PC-9 (cell line): ENCODE measurements at regions not wholly inside any gene's neighbourhood (a gene's known extent, or its start where the extent isn't known, plus 50 kb on each side); places are given as distances from the start of the nearest gene placed in this dataset.

ENCODE experiments used
- BruUV-seq: library from RNA; stranded (reverse); fragments of 400-500 nt; replicated peaks from 2 replicates; lab custom pipeline; 2021; lab: Mats Ljungman, UMichigan
- CTCF ChIA-PET: fragments of 300-600 bp; sonication (Branson Sonifier 250); formaldehyde crosslinking; loops from one replicate; lab custom pipeline; 2022; ENCODE audit warnings: antibody characterized with exemption; lab: Charles Lee
- POLR2A ChIA-PET: fragments of 300-600 bp; sonication (Branson Sonifier 250); formaldehyde crosslinking; loops from one replicate; lab custom pipeline; 2022; ENCODE audit warnings: antibody characterized with exemption; ENCODE audit not compliant: unreplicated experiment; lab: Charles Lee
- DNase-seq, 2 experiments: peaks; one replicate each; pipeline versions ENCODE4 v3.0.0 to v3.0.0-alpha.2; 2015 to 2022; ENCODE audit warnings: mixed read lengths in 1 of 2
- H2AFZ ChIP-seq: fragments of 200-600 bp; sonication (generic); 2 replicates; pipeline ENCODE4 v1.8.1; 2017; ENCODE audit warnings: antibody characterized with exemption
- H3F3A ChIP-seq: fragments of 200-600 bp; sonication (generic); 2 replicates; pipeline ENCODE4 v1.8.1; 2017; ENCODE audit warnings: antibody characterized with exemption, mild to moderate bottlenecking, low read depth; ENCODE audit not compliant: insufficient read depth
- H3K27ac ChIP-seq: fragments of 200-600 bp; sonication (generic); 2 replicates; pipeline ENCODE4 v1.6.1; 2016; ENCODE audit warnings: mixed run types
- H3K27me3 ChIP-seq: fragments of 200-600 bp; sonication (generic); 2 replicates; pipeline ENCODE4 v1.6.1; 2016; ENCODE audit warnings: low read depth, mixed run types; ENCODE audit not compliant: insufficient read depth
- H3K36me3 ChIP-seq: fragments of 200-600 bp; sonication (generic); 2 replicates; pipeline ENCODE4 v1.6.1; 2016; ENCODE audit warnings: low read depth, mixed run types
- H3K4me1 ChIP-seq: fragments of 200-600 bp; sonication (generic); replicated peaks from 2 replicates; pipeline ENCODE4 v1.6.1; 2016; ENCODE audit warnings: mixed run types; ENCODE audit not compliant: insufficient read depth
- H3K4me2 ChIP-seq: fragments of 200-600 bp; sonication (generic); 2 replicates; pipeline ENCODE4 v1.6.1; 2017; ENCODE audit warnings: mixed run types
- H3K4me3 ChIP-seq: fragments of 200-600 bp; sonication (generic); 2 replicates; pipeline ENCODE4 v1.6.1; 2016; ENCODE audit warnings: mixed run types
- H3K79me2 ChIP-seq: fragments of 200-600 bp; sonication (generic); 2 replicates; pipeline ENCODE4 v1.6.1; 2017; ENCODE audit warnings: low read depth, mixed run types
- H3K9me2 ChIP-seq: fragments of 200-600 bp; sonication (generic); 2 replicates; pipeline ENCODE4 v1.8.1; 2017; ENCODE audit warnings: mild to moderate bottlenecking; ENCODE audit not compliant: insufficient read depth
- H3K9me3 ChIP-seq: fragments of 200-600 bp; sonication (generic); 2 replicates; pipeline ENCODE4 v1.8.1; 2016; ENCODE audit warnings: low read depth; ENCODE audit not compliant: insufficient read depth
- H4K20me1 ChIP-seq: fragments of 200-600 bp; sonication (generic); 2 replicates; pipeline ENCODE4 v1.8.1; 2017; ENCODE audit not compliant: insufficient read depth
- CTCF ChIP-seq: fragments of 200-600 bp; sonication (generic); conservative IDR thresholded peaks from 2 replicates; pipeline ENCODE4 v1.6.1; 2017; ENCODE audit warnings: mixed run types, antibody characterized with exemption, mild to moderate bottlenecking, moderate library complexity
- EZH2 ChIP-seq: fragments of 200-600 bp; sonication (generic); IDR thresholded peaks from 2 replicates; pipeline ENCODE4 v1.8.0; 2017; ENCODE audit warnings: antibody characterized with exemption, low read depth
- intact Hi-C: fragments of 100-400 bp; cut with micrococcal nuclease; formaldehyde crosslinking; loops from one replicate; pipeline ENCODE4 v1.10.0; 2022; ENCODE audit not compliant: unreplicated experiment

GRCh38 chr22:49186762-49187161 is 640.9 kb downstream of the BRD1 start:
- no peak for TF ChIP-seq EZH2
- TF ChIP-seq CTCF, result no peak
- Histone ChIP-seq H3F3A (no peaks in the 10 kb centered on the region), H3K9me3 (no peaks in the 10 kb centered on the region), H3K79me2 (no peaks in the 10 kb centered on the region), H3K9me2 (no peaks in the 10 kb centered on the region), H3K27me3 (peaks cover 100% of the 10 kb centered on the region), H3K4me3 (no peak overlapping the region), H3K4me2 (no peak overlapping the region), H3K36me3 (no peaks in the 10 kb centered on the region), H3K27ac (no peak overlapping the region), H3K4me1 (no peaks in the 10 kb centered on the region), H2AFZ (no peak overlapping the region), H4K20me1 (no peaks in the 10 kb centered on the region; the same call in 1 of the 2 replicates)
- CTCF ChIA-PET, result no interaction called here
- POLR2A ChIA-PET, result no interaction called here
- intact Hi-C loops, result no loop called here
- BruUV-seq, result no TSS peak
- DNase-seq, result no peak

- CTCF ChIA-PET, result no interaction called here
Observed at GRCh38 chr22:49186293-49186692, 641.4 kb downstream of the BRD1 start.

GRCh38 chr22:49185312-49185969 is 642.2 kb downstream of the BRD1 start:
- CTCF ChIA-PET, result no interaction called here
- Histone ChIP-seq H3K79me2 (no peaks in the 10 kb centered on the region), H3K27me3 (peaks cover 100% of the 10 kb centered on the region), H3K9me2 (no peaks in the 10 kb centered on the region), H3K9me3 (no peaks in the 10 kb centered on the region), H2AFZ (no peak overlapping the region), H3K4me3 (no peak overlapping the region), H4K20me1 (no peaks in the 10 kb centered on the region; the same call in 1 of the 2 replicates), H3K4me2 (no peak overlapping the region), H3F3A (no peaks in the 10 kb centered on the region), H3K27ac (no peak overlapping the region), H3K36me3 (no peaks in the 10 kb centered on the region), H3K4me1 (no peaks in the 10 kb centered on the region)
- DNase-seq, result no peak
- BruUV-seq, result no TSS peak
- intact Hi-C loops, result no loop called here
- no peak for TF ChIP-seq CTCF
- TF ChIP-seq EZH2, result no peak
- POLR2A ChIA-PET, result no interaction called here

More at GRCh38 chr22:49186293-49186692, 641.4 kb downstream of the BRD1 start:
- Histone ChIP-seq H3K27me3 (peaks cover 100% of the 10 kb centered on the region), H3K27ac (no peak overlapping the region), H3K4me3 (no peak overlapping the region), H3K4me1 (no peaks in the 10 kb centered on the region), H4K20me1 (no peaks in the 10 kb centered on the region; the same call in 1 of the 2 replicates), H3K9me3 (no peaks in the 10 kb centered on the region), H3K36me3 (no peaks in the 10 kb centered on the region), H3K79me2 (no peaks in the 10 kb centered on the region), H3F3A (no peaks in the 10 kb centered on the region), H3K9me2 (no peaks in the 10 kb centered on the region), H2AFZ (no peak overlapping the region), H3K4me2 (no peak overlapping the region)
- DNase-seq, result no peak
- intact Hi-C loops, result no loop called here
- POLR2A ChIA-PET, result no interaction called here
- no TSS peak for BruUV-seq
- TF ChIP-seq EZH2 (no peak), CTCF (no peak)
